HEK293T (cell line): ENCODE measurements at regions not wholly inside any gene's neighbourhood (a gene's known extent, or its start where the extent isn't known, plus 50 kb on each side); places are given as distances from the start of the nearest gene placed in this dataset.

ENCODE experiments used
- CTCF ChIA-PET: fragments of 350-600 bp; formaldehyde crosslinking; extraction: SDS; loops from one replicate; lab custom pipeline; 2021; ENCODE audit warnings: antibody characterized with exemption, inconsistent platforms; lab: Yijun Ruan, JAX
- POLR2A ChIA-PET: fragments of 350-600 bp; formaldehyde crosslinking; extraction: SDS; loops from one replicate; lab custom pipeline; 2020; ENCODE audit warnings: antibody characterized with exemption, inconsistent platforms; lab: Yijun Ruan, JAX
- DNase-seq: peaks from one replicate; pipeline ENCODE4 v3.0.0; 2012; ENCODE audit warnings: mixed read lengths; ENCODE audit errors: extremely low spot score
- ARNT ChIP-seq: fragments of 450-650 bp; IDR thresholded peaks from 2 replicates; pipeline ENCODE4 v1.6.1; 2017; ENCODE audit warnings: mild to moderate bottlenecking
- BHLHE40 ChIP-seq: fragments of 450-650 bp; IDR thresholded peaks from 2 replicates; pipeline ENCODE4 v1.6.1; 2016; ENCODE audit warnings: mild to moderate bottlenecking, moderate library complexity, borderline replicate concordance
- CTBP1 ChIP-seq: fragments of 450-650 bp; IDR thresholded peaks from 2 replicates; pipeline ENCODE4 v1.6.1; 2016; ENCODE audit warnings: borderline replicate concordance
- ELF4 ChIP-seq: fragments of 450-650 bp; IDR thresholded peaks from 2 replicates; pipeline ENCODE4 v1.6.1; 2017; ENCODE audit warnings: antibody characterized with exemption
- FOXA1 ChIP-seq: fragments of 450-650 bp; IDR thresholded peaks from 2 replicates; pipeline ENCODE4 v1.6.1; 2016; ENCODE audit warnings: mild to moderate bottlenecking
- FOXK2 ChIP-seq: fragments of 450-650 bp; IDR thresholded peaks from 2 replicates; pipeline ENCODE4 v1.6.1; 2016; ENCODE audit warnings: mild to moderate bottlenecking
- FOXM1 ChIP-seq: fragments of 450-650 bp; IDR thresholded peaks from 2 replicates; pipeline ENCODE4 v1.6.1; 2017; ENCODE audit warnings: mild to moderate bottlenecking, borderline replicate concordance
- HDGF ChIP-seq: fragments of 450-650 bp; IDR thresholded peaks from 2 replicates; pipeline ENCODE4 v1.6.1; 2017; ENCODE audit warnings: antibody characterized with exemption, borderline replicate concordance
- L3MBTL2 ChIP-seq: fragments of 450-650 bp; conservative IDR thresholded peaks from 2 replicates; pipeline ENCODE4 v1.6.1; 2016; ENCODE audit warnings: mild to moderate bottlenecking
- LEF1 ChIP-seq: fragments of 450-650 bp; IDR thresholded peaks from 2 replicates; pipeline ENCODE4 v1.6.1; 2017; ENCODE audit warnings: mild to moderate bottlenecking, borderline replicate concordance
- NFRKB ChIP-seq: fragments of 450-650 bp; IDR thresholded peaks from 2 replicates; pipeline ENCODE4 v1.6.1; 2016; ENCODE audit warnings: mild to moderate bottlenecking, moderate library complexity
- PKNOX1 ChIP-seq: fragments of 450-650 bp; IDR thresholded peaks from 2 replicates; pipeline ENCODE4 v1.6.1; 2016
- SP1 ChIP-seq: fragments of 450-650 bp; IDR thresholded peaks from 2 replicates; pipeline ENCODE4 v1.6.1; 2017
- SUZ12 ChIP-seq: fragments of 450-650 bp; IDR thresholded peaks from 2 replicates; pipeline ENCODE4 v1.6.1; 2016; ENCODE audit warnings: mild to moderate bottlenecking
- TARDBP ChIP-seq: fragments of 450-650 bp; IDR thresholded peaks from 2 replicates; pipeline ENCODE4 v1.6.1; 2016
- ZNF384 ChIP-seq: fragments of 450-650 bp; IDR thresholded peaks from 2 replicates; pipeline ENCODE4 v1.6.1; 2016

- ChIA-PET CTCF (no interaction called here), POLR2A (no interaction called here)
- DNase-seq, result no peak
- no peak for TF ChIP-seq LEF1
- no peak for TF ChIP-seq L3MBTL2
- no peak for TF ChIP-seq PKNOX1
- TF ChIP-seq ARNT, result no peak
Observed at GRCh38 chr6:166864333-166864732, 92.0 kb downstream of the RNASET2 start.

- DNase-seq, result no peak
- CTCF ChIA-PET, result no interaction called here
- POLR2A ChIA-PET, result interaction anchor here (0.7 to 0.8 kb wide), 2 partner anchors 41 to 137 kb away, joined by 3 to 4 read pairs; partner anchors contain the start of gene CEP43
- no peak for TF ChIP-seq PKNOX1
- peak; percentile 68 for TF ChIP-seq L3MBTL2
Observed at GRCh38 chr6:166862978-166863530, 93.3 kb downstream of the RNASET2 start.

GRCh38 chr6:166862287-166862977 is 93.9 kb downstream of the RNASET2 start:
- peak; percentile 74 for DNase-seq
- CTCF ChIA-PET, result no interaction called here
- POLR2A ChIA-PET, result interaction anchor here (0.7 to 0.8 kb wide), 2 partner anchors 42 to 137 kb away, joined by 3 to 4 read pairs; partner anchors contain the start of gene CEP43
- no peak for TF ChIP-seq ZNF384
- TF ChIP-seq L3MBTL2, result peak; percentile 63; the same call in 1 of the 2 replicates

GRCh38 chr6:166861961-166862286 is 94.4 kb downstream of the RNASET2 start:
- TF ChIP-seq SP1 (no peak), TARDBP (no peak), BHLHE40 (no peak), ZNF384 (no peak), FOXA1 (no peak), ELF4 (no peak), HDGF (no peak), SUZ12 (no peak), LEF1 (no peak), PKNOX1 (no peak), CTBP1 (no peak), NFRKB (no peak), ARNT (no peak), L3MBTL2 (no peak)
- no peak for DNase-seq
- ChIA-PET POLR2A (no interaction called here), CTCF (no interaction called here)

- POLR2A ChIA-PET, result no interaction called here
Observed at GRCh38 chr6:166861304-166861703, 95.0 kb downstream of the RNASET2 start.

GRCh38 chr6:166860392-166860791 is 96.0 kb downstream of the RNASET2 start:
- ChIA-PET CTCF (no interaction called here), POLR2A (no interaction called here)
- no peak for DNase-seq
- no peak for TF ChIP-seq NFRKB
- TF ChIP-seq ZNF384, result no peak
- TF ChIP-seq CTBP1, result no peak
- TF ChIP-seq FOXK2, result no peak
- no peak for TF ChIP-seq TARDBP
- TF ChIP-seq PKNOX1, result no peak
- no peak for TF ChIP-seq LEF1
- TF ChIP-seq BHLHE40, result no peak
- TF ChIP-seq FOXA1, result no peak
- no peak for TF ChIP-seq SUZ12
- TF ChIP-seq SP1, result no peak
- TF ChIP-seq FOXM1, result no peak

More at GRCh38 chr6:166861304-166861703, 95.0 kb downstream of the RNASET2 start:
- CTCF ChIA-PET, result no interaction called here
- no peak for DNase-seq
- no peak for TF ChIP-seq LEF1
- no peak for TF ChIP-seq ZNF384
- no peak for TF ChIP-seq FOXK2
- no peak for TF ChIP-seq PKNOX1
- TF ChIP-seq SP1, result no peak
- TF ChIP-seq HDGF, result no peak
- no peak for TF ChIP-seq L3MBTL2
